Choroid plexus epithelial cell (primary cell): ENCODE measurements at regions not wholly inside any gene's neighbourhood (a gene's known extent, or its start where the extent isn't known, plus 50 kb on each side); places are given as distances from the start of the nearest gene placed in this dataset.

Source experiments
- DNase-seq: peaks from one replicate; pipeline ENCODE4 v3.0.0-alpha.2; 2010; ENCODE audit warnings: low read depth
- H3K4me3 ChIP-seq: 2 replicates; pipeline ENCODE4 v1.5.1; 2011; ENCODE audit warnings: low read depth, mild to moderate bottlenecking, control low read depth, low read length, moderate library complexity
- CTCF ChIP-seq: conservative IDR thresholded peaks from 2 replicates; pipeline ENCODE4 v1.5.1; 2011; ENCODE audit warnings: low read depth, mild to moderate bottlenecking, control low read depth, inconsistent platforms, low read length, moderate library complexity

- no peak for DNase-seq
Measured at GRCh38 chr16:52167328-52167727, 379.6 kb downstream of the TOX3 start.

GRCh38 chr16:52165961-52166360, 381.0 kb downstream of the TOX3 start:
- DNase-seq = no peak
- no peak for TF ChIP-seq CTCF

More at GRCh38 chr16:52167328-52167727, 379.6 kb downstream of the TOX3 start:
- no peak overlapping the region for H3K4me3 ChIP-seq
- TF ChIP-seq CTCF = no peak

GRCh38 chr16:52149003-52149402, 397.9 kb downstream of the TOX3 start:
- DNase-seq = no peak
- no peak overlapping the region for H3K4me3 ChIP-seq
- no peak for TF ChIP-seq CTCF

More at GRCh38 chr16:52165961-52166360, 381.0 kb downstream of the TOX3 start:
- no peak overlapping the region for H3K4me3 ChIP-seq

- no peak for DNase-seq
- no peak for TF ChIP-seq CTCF
- H3K4me3 ChIP-seq = no peak overlapping the region
Measured at GRCh38 chr16:52141871-52142270, 405.1 kb downstream of the TOX3 start.

- H3K4me3 ChIP-seq = no peak overlapping the region
- no peak for TF ChIP-seq CTCF
- no peak for DNase-seq
Measured at GRCh38 chr16:52128361-52128760, 418.6 kb downstream of the TOX3 start.

GRCh38 chr16:52123842-52124241, 423.1 kb downstream of the TOX3 start:
- no peak overlapping the region for H3K4me3 ChIP-seq
- TF ChIP-seq CTCF = no peak
- no peak for DNase-seq

GRCh38 chr16:52123061-52123839, 423.7 kb downstream of the TOX3 start:
- H3K4me3 ChIP-seq = no peak overlapping the region
- DNase-seq = no peak
- no peak for TF ChIP-seq CTCF
